ENCODE measurements at regions not wholly inside any gene's neighbourhood (a gene's known extent, or its start where the extent isn't known, plus 50 kb on each side); places are given as distances from the start of the nearest gene placed in this dataset.
"Not testable (repeated sequence)": the region's sequence is repeated elsewhere in the genome, so short reads cannot be mapped to it uniquely, and the experiment has no call there.

DNA sequence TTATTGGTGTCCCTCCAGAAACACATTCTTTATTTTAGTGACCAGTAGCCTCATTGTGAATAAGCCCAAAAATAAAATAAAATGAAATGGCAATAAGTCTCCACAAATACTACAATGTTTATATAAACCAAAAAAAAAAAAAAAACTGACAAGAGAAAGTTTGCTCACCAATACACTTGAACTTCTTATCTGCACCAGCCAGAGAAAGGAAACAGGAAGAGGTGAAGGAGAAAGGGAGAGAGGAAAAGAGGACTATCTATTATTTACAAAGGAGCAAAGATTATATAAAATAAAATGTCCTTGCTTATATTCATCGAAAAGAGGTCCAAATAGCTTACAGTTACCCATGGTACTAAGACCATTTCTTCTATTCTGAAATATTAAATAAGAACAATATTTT lies 176.4 kb upstream of the CCNG1 start:
- H3K27me3 Mint-ChIP-seq: no peaks in the 10 kb centered on the region
- ChIA-PET CTCF (no interaction called here), POLR2A (no interaction called here)
- H3K4me1 Mint-ChIP-seq (ENCODE audit: low read depth): no peaks in the 10 kb centered on the region
- H3K4me3 Mint-ChIP-seq: no peak overlapping the region
- intact Hi-C loops (cut with micrococcal nuclease): no loop called here
- no peaks in the 10 kb centered on the region for H3K9me3 Mint-ChIP-seq
- no peak overlapping the region for H3K27ac Mint-ChIP-seq
- DNase-seq: no peak
- no peaks in the 10 kb centered on the region for H3K36me3 Mint-ChIP-seq

- Mint-ChIP-seq H3K4me1 (ENCODE audit: low read depth) (no peaks in the 10 kb centered on the region), H3K27me3 (no peaks in the 10 kb centered on the region)
- POLR2A ChIA-PET: no interaction called here
Observed at GRCh38 chr5:163261647-163262269, 175.6 kb upstream of the CCNG1 start.

GRCh38 chr5:163266249-163266648 lies 171.1 kb upstream of the CCNG1 start:
- H3K4me3 Mint-ChIP-seq; H3K27me3 Mint-ChIP-seq; DNase-seq; H3K27ac Mint-ChIP-seq; intact Hi-C loops (cut with micrococcal nuclease); H3K4me1 Mint-ChIP-seq (ENCODE audit: low read depth); H3K9me3 Mint-ChIP-seq; POLR2A ChIA-PET; H3K36me3 Mint-ChIP-seq; CTCF ChIA-PET: not testable (repeated sequence)

More at GRCh38 chr5:163261647-163262269, 175.6 kb upstream of the CCNG1 start:
- intact Hi-C loops (cut with micrococcal nuclease): no loop called here
- CTCF ChIA-PET: no interaction called here
- no peak for DNase-seq
- no peak overlapping the region for H3K27ac Mint-ChIP-seq
- no peak overlapping the region for H3K4me3 Mint-ChIP-seq
- no peaks in the 10 kb centered on the region for H3K36me3 Mint-ChIP-seq
- no peaks in the 10 kb centered on the region for H3K9me3 Mint-ChIP-seq

- ChIA-PET POLR2A (no interaction called here), CTCF (no interaction called here)
- H3K27me3 Mint-ChIP-seq: no peaks in the 10 kb centered on the region
- no peak for DNase-seq
- no peaks in the 10 kb centered on the region for H3K9me3 Mint-ChIP-seq
- H3K4me1 Mint-ChIP-seq (ENCODE audit: low read depth): no peaks in the 10 kb centered on the region
- intact Hi-C loops (cut with micrococcal nuclease): no loop called here
- no peak overlapping the region for H3K4me3 Mint-ChIP-seq
- no peaks in the 10 kb centered on the region for H3K36me3 Mint-ChIP-seq
- H3K27ac Mint-ChIP-seq: no peak overlapping the region
Observed at GRCh38 chr5:163269624-163270023, 167.8 kb upstream of the CCNG1 start.

DNA sequence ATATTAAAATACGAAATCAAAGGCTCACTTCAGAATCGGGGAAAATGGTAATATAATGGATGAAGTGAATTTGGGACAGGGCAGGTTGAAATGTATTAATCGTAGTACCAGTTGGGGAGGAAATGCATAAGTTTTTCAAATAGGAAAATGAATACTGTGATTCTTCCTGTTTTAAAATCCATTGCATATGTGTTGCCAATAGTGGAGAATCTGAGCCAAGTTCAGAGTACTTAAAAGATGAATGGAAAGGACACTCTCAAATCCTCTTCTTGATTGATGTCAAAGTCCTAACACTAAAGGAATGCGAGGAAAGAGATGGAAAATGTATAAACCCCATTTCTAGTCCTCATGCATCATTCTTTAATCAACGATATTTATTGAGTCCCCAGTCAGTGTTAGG lies 160.9 kb upstream of the CCNG1 start:
- H3K4me3 Mint-ChIP-seq: no peak overlapping the region
- H3K36me3 Mint-ChIP-seq: no peaks in the 10 kb centered on the region
- no peak for DNase-seq
- H3K27me3 Mint-ChIP-seq: no peaks in the 10 kb centered on the region
- H3K9me3 Mint-ChIP-seq: no peaks in the 10 kb centered on the region
- H3K4me1 Mint-ChIP-seq (ENCODE audit: low read depth): no peaks in the 10 kb centered on the region
- POLR2A ChIA-PET: no interaction called here
- CTCF ChIA-PET: no interaction called here
- H3K27ac Mint-ChIP-seq: no peak overlapping the region
- intact Hi-C loops (cut with micrococcal nuclease): no loop called here

DNA sequence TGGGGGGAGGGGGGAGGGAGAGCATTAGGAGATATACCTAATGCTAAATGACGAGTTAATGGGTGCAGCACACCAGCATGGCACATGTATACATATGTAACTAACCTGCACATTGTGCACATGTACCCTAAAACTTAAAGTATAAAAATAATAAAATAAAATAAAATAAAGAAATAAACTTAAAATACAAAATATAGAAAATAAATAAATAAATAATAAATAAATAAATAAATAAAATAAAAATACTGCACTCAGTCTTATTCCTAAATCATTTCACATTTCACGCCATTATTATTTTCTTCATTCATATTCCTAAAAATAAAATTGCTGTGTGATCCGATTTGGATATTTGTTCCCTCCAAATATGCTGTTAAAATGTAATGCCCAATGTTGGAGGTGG lies 156.5 kb upstream of the CCNG1 start:
- H3K27me3 Mint-ChIP-seq; H3K27ac Mint-ChIP-seq; POLR2A ChIA-PET; H3K4me1 Mint-ChIP-seq (ENCODE audit: low read depth); CTCF ChIA-PET; H3K4me3 Mint-ChIP-seq; H3K9me3 Mint-ChIP-seq; H3K36me3 Mint-ChIP-seq; intact Hi-C loops (cut with micrococcal nuclease); DNase-seq: not testable (repeated sequence)

DNA sequence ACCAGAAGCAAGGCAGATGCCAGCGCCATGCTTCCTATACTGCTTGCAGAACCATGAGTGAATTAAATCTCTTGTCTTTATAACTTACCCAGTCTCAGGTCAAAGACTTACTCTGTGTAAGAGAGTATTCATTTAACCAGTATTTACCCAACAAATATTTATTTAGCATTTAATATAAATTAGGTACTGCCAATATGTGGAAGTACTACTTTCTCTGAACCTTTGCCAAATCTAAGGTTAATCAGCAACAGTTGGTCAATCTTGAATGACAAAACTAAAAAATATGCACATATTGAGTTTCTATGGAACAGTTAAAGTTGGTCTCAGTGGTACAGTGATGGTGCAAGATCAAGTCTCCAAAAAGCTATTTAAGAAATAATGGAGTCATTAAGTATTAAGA lies 155.9 kb upstream of the CCNG1 start:
- Mint-ChIP-seq H3K9me3 (no peaks in the 10 kb centered on the region), H3K36me3 (no peaks in the 10 kb centered on the region), H3K4me3 (no peak overlapping the region), H3K27ac (no peak overlapping the region), H3K27me3 (no peaks in the 10 kb centered on the region), H3K4me1 (ENCODE audit: low read depth) (no peaks in the 10 kb centered on the region)
- no peak for DNase-seq
- ChIA-PET CTCF (no interaction called here), POLR2A (no interaction called here)
- intact Hi-C loops (cut with micrococcal nuclease): no loop called here

DNA sequence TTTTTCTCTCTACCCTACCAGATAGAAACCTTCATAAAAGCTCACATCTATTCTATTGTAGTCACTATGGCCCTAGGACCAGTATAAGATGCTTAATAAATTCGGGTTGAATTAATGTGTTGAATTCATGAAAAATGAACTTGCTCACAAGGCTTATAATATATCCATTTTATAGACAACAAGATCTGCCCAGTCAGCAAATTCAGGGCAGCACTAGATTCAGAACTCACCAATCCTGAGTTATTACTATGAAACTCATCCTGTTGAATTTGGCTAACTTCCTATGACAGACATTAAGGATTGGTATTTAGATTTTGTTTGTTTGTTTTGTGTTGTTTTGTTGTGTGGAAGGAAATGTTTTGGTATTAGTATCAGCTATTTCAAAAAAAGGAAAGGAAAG lies 143.6 kb upstream of the CCNG1 start:
- Mint-ChIP-seq H3K4me1 (ENCODE audit: low read depth) (no peaks in the 10 kb centered on the region), H3K27ac (no peak overlapping the region), H3K27me3 (peaks cover 6% of the 10 kb centered on the region), H3K36me3 (no peaks in the 10 kb centered on the region), H3K9me3 (no peaks in the 10 kb centered on the region), H3K4me3 (no peak overlapping the region)
- ChIA-PET POLR2A (no interaction called here), CTCF (interaction anchor here (1.0 kb wide), 1 partner anchor 115 kb away, joined by 3 read pairs; no protein-coding TSS in a partner anchor)
- intact Hi-C loops (cut with micrococcal nuclease): no loop called here
- DNase-seq: no peak

GRCh38 chr5:163303718-163304117 lies 133.7 kb upstream of the CCNG1 start:
- POLR2A ChIA-PET: no interaction called here
- CTCF ChIA-PET: interaction anchor here (1.3 kb wide), 1 partner anchor 44 kb away, joined by 3 read pairs; no protein-coding TSS in a partner anchor
- H3K4me1 Mint-ChIP-seq (ENCODE audit: low read depth): no peaks in the 10 kb centered on the region
- H3K36me3 Mint-ChIP-seq: no peaks in the 10 kb centered on the region
- H3K9me3 Mint-ChIP-seq: no peaks in the 10 kb centered on the region
- H3K27ac Mint-ChIP-seq: no peak overlapping the region
- H3K27me3 Mint-ChIP-seq: no peaks in the 10 kb centered on the region
- H3K4me3 Mint-ChIP-seq: no peak overlapping the region
- no peak for DNase-seq
- intact Hi-C loops (cut with micrococcal nuclease): no loop called here

- no peaks in the 10 kb centered on the region for H3K36me3 Mint-ChIP-seq
- H3K27ac Mint-ChIP-seq: no peak overlapping the region
- intact Hi-C loops (cut with micrococcal nuclease): loop anchor here (5.0 kb wide), 1 partner anchor 102 kb away; no protein-coding TSS in a partner anchor
- ChIA-PET POLR2A (no interaction called here), CTCF (interaction anchor here (2.9 to 4.1 kb wide), 2 partner anchors 42 to 103 kb away, joined by 19 to 28 read pairs; no protein-coding TSS in a partner anchor)
- H3K4me1 Mint-ChIP-seq (ENCODE audit: low read depth): no peaks in the 10 kb centered on the region
- no peaks in the 10 kb centered on the region for H3K27me3 Mint-ChIP-seq
- no peak overlapping the region for H3K4me3 Mint-ChIP-seq
- DNase-seq: no peak
- H3K9me3 Mint-ChIP-seq: no peaks in the 10 kb centered on the region
Observed at GRCh38 chr5:163305655-163306054, 131.7 kb upstream of the CCNG1 start.

DNA sequence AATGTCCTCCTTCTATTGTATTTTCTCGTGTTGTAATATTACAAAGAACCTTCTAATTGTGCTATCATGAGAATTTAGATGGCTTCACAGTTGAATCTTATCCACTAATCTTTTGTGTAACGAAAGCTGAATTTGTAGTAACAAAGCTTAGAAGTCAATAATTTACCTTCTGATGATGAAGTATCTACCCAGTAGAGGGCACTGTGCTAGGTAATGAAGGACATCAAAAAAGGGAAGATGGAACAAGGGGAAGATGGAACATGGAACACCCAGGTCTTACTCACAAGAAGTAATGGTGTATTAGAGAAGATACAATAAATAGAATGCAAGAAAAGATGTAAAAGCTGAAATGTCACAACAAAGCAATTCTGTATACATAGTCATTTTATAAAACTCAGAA lies 131.0 kb upstream of the CCNG1 start:
- H3K36me3 Mint-ChIP-seq: no peaks in the 10 kb centered on the region
- POLR2A ChIA-PET: no interaction called here
- H3K9me3 Mint-ChIP-seq: no peaks in the 10 kb centered on the region
- no peak for DNase-seq
- H3K4me1 Mint-ChIP-seq (ENCODE audit: low read depth): peaks cover 5% of the 10 kb centered on the region
- CTCF ChIA-PET: interaction anchor here (0.6 to 4.1 kb wide), 3 partner anchors 41 to 125 kb away, joined by 3 to 28 read pairs (median 19); no protein-coding TSS in a partner anchor
- no peak overlapping the region for H3K27ac Mint-ChIP-seq
- no peak overlapping the region for H3K4me3 Mint-ChIP-seq
- intact Hi-C loops (cut with micrococcal nuclease): loop anchor here (5.0 kb wide), 1 partner anchor 101 kb away; no protein-coding TSS in a partner anchor
- no peaks in the 10 kb centered on the region for H3K27me3 Mint-ChIP-seq

DNA sequence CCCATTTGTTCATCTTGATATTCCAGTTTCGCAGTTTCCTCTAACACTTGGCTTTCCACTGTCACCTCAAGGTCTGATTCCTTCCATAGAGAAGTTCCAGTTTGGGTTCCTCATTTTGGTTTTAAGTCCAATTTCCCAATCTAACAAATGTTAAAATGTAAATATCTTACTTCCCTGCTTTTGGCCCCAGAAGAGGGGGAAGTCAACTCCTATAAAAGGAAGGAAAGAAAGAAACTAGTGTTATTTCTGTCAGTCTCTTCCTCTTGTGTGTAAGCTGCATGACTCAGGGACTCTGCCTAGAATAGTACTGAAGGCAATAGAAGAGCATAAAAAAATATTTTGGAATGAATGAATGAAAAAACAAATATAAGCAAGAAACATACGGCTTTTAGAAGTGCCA lies 127.5 kb upstream of the CCNG1 start:
- CTCF ChIA-PET: no interaction called here
- DNase-seq: no peak

GRCh38 chr5:163310997-163311396 lies 126.4 kb upstream of the CCNG1 start:
- CTCF ChIA-PET: no interaction called here
- H3K4me1 Mint-ChIP-seq (ENCODE audit: low read depth): peaks cover 5% of the 10 kb centered on the region

More for the DNA sequence above, 127.5 kb upstream of the CCNG1 start:
- intact Hi-C loops (cut with micrococcal nuclease): loop anchor here (2.0 to 5.0 kb wide), 2 partner anchors 37 to 97 kb away; no protein-coding TSS in a partner anchor
- Mint-ChIP-seq H3K4me3 (no peak overlapping the region), H3K4me1 (ENCODE audit: low read depth) (peaks cover 5% of the 10 kb centered on the region), H3K9me3 (peaks cover 12% of the 10 kb centered on the region), H3K36me3 (peaks cover 2% of the 10 kb centered on the region), H3K27ac (no peak overlapping the region), H3K27me3 (no peaks in the 10 kb centered on the region)
- POLR2A ChIA-PET: no interaction called here

More at GRCh38 chr5:163310997-163311396, 126.4 kb upstream of the CCNG1 start:
- POLR2A ChIA-PET: no interaction called here
- peaks cover 2% of the 10 kb centered on the region for H3K36me3 Mint-ChIP-seq
- no peak overlapping the region for H3K27ac Mint-ChIP-seq
- DNase-seq: no peak
- peaks cover 12% of the 10 kb centered on the region for H3K9me3 Mint-ChIP-seq
- H3K27me3 Mint-ChIP-seq: no peaks in the 10 kb centered on the region
- intact Hi-C loops (cut with micrococcal nuclease): loop anchor here (2.0 kb wide), 1 partner anchor 36 kb away; no protein-coding TSS in a partner anchor
- no peak overlapping the region for H3K4me3 Mint-ChIP-seq

All from activated CD4-positive, alpha-beta memory T cell treated with anti-CD3 and anti-CD28 coated beads for 36 hours (primary cell).